ENCODE measurements at regions not wholly inside any gene's neighbourhood (a gene's known extent, or its start where the extent isn't known, plus 50 kb on each side); places are given as distances from the start of the nearest gene placed in this dataset.

- TF ChIP-seq POLR2AphosphoS5 (IDR thresholded peaks at IDR 0.05; ENCODE audit: insufficient read depth in 1 of 2, low read depth in 1 of 2): no peak
- TF ChIP-seq CTCF (IDR thresholded peaks at IDR 0.05): no peak
- TF ChIP-seq POLR2A (IDR thresholded peaks at IDR 0.05): no peak
Measured at GRCh38 chr14:106390401-106390800, 864.0 kb downstream of the TMEM121 start.
